WTC11 (cell line): ENCODE measurements at regions not wholly inside any gene's neighbourhood (a gene's known extent, or its start where the extent isn't known, plus 50 kb on each side); places are given as distances from the start of the nearest gene placed in this dataset.

Source experiments
- CREM ChIP-seq: sonication (generic); formaldehyde crosslinking; IDR thresholded peaks from 2 replicates; pipeline ENCODE4 v1.8.1; 2022; ENCODE audit warnings: mild to moderate bottlenecking, missing genetic modification reagents, moderate library complexity
- ELF4 ChIP-seq: sonication (generic); formaldehyde crosslinking; IDR thresholded peaks from 2 replicates; pipeline ENCODE4 v1.8.1; 2022; ENCODE audit warnings: low read depth, mild to moderate bottlenecking, moderate library complexity, missing genetic modification reagents

GRCh38 chr2:222071911-222072310 is 226.9 kb downstream of the PAX3 start:
- no peak for TF ChIP-seq CREM (CRISPR knock-in tag)
- no peak for TF ChIP-seq ELF4 (CRISPR knock-in tag)
